GM12878 (cell line): ENCODE measurements at regions not wholly inside any gene's neighbourhood (a gene's known extent, or its start where the extent isn't known, plus 50 kb on each side); places are given as distances from the start of the nearest gene placed in this dataset.
A peak's percentile ranks its signal among the peaks of the same experiment; 100 is the strongest.

Source experiments
- CBX5 ChIP-seq: sonication (generic); IDR thresholded peaks from 2 replicates; pipeline ENCODE4 v1.6.1; 2016; ENCODE audit warnings: low read depth, moderate library complexity, mild to moderate bottlenecking, inconsistent platforms
- CHD1 ChIP-seq: IDR thresholded peaks from 2 replicates; pipeline ENCODE4 v1.6.1; 2012; ENCODE audit warnings: low read depth, low read length, improper control_type of control experiment
- CTCF ChIP-seq, 3 experiments: IDR thresholded peaks in 2 of 3; conservative IDR thresholded peaks in 1 of 3; 2 replicates each; pipeline ENCODE4 v1.5.1; 2011; ENCODE audit warnings: low read depth in 3 of 3, low read length in 3 of 3, mild to moderate bottlenecking in 3 of 3, control low read depth in 2 of 3, moderate library complexity in 2 of 3, inconsistent platforms in 1 of 3, mixed read lengths in 1 of 3; ENCODE audit not compliant: control insufficient read depth in 2 of 3, insufficient read depth in 1 of 3; ENCODE audit errors: extremely low read depth in 1 of 3
- E4F1 ChIP-seq: fragments of 450-650 bp; IDR thresholded peaks from 2 replicates; pipeline ENCODE4 v1.6.1; 2018; ENCODE audit warnings: borderline replicate concordance, mild to moderate bottlenecking; ENCODE audit not compliant: partially characterized antibody
- EGR1 ChIP-seq, 2 experiments: IDR thresholded peaks; 1 replicate in 1 of 2; 2 replicates in 1 of 2; pipeline ENCODE4 v1.6.1; 2011 to 2012; ENCODE audit warnings: low read depth in 2 of 2, low read length in 2 of 2, borderline replicate concordance in 1 of 2, mild to moderate bottlenecking in 1 of 2, moderate library complexity in 1 of 2
- FOS ChIP-seq: IDR thresholded peaks from 3 replicates; pipeline ENCODE4 v1.6.1; 2011; ENCODE audit warnings: borderline replicate concordance; ENCODE audit not compliant: insufficient read length; ENCODE audit errors: extremely low read depth
- JUND ChIP-seq: IDR thresholded peaks from 2 replicates; pipeline ENCODE4 v1.6.1; 2012; ENCODE audit warnings: low read depth, mild to moderate bottlenecking, low read length, improper control_type of control experiment, moderate library complexity
- NBN ChIP-seq: fragments of 450-650 bp; IDR thresholded peaks from 2 replicates; pipeline ENCODE4 v1.6.1; 2016
- NFIC ChIP-seq: IDR thresholded peaks from 2 replicates; pipeline ENCODE4 v1.6.1; 2012; ENCODE audit warnings: low read depth, mild to moderate bottlenecking, inconsistent platforms, low read length, moderate library complexity
- PML ChIP-seq: IDR thresholded peaks from 2 replicates; pipeline ENCODE4 v1.6.1; 2012; ENCODE audit warnings: low read length, inconsistent platforms
- PRDM15 ChIP-seq: fragments of 450-650 bp; formaldehyde crosslinking; IDR thresholded peaks from 2 replicates; pipeline ENCODE4 v1.4.0; 2020; ENCODE audit warnings: mild to moderate bottlenecking, moderate library complexity
- SMARCA5 ChIP-seq: fragments of 450-650 bp; IDR thresholded peaks from 2 replicates; pipeline ENCODE4 v1.6.1; 2017; ENCODE audit warnings: mild to moderate bottlenecking
- STAT1 ChIP-seq: fragments of 450-650 bp; conservative IDR thresholded peaks from 2 replicates; pipeline ENCODE4 v1.6.1; 2014; ENCODE audit warnings: antibody characterized with exemption, mild to moderate bottlenecking
- STAT3 ChIP-seq: IDR thresholded peaks from 2 replicates; pipeline ENCODE4 v1.6.1; 2011; ENCODE audit warnings: low read depth, low read length, improper control_type of control experiment
- TAF1 ChIP-seq: IDR thresholded peaks from 2 replicates; pipeline ENCODE4 v1.6.1; 2011; ENCODE audit warnings: mild to moderate bottlenecking, low read depth, low read length, borderline replicate concordance
- ZNF24 ChIP-seq: fragments of 450-650 bp; IDR thresholded peaks from 2 replicates; pipeline ENCODE4 v1.6.1; 2017; ENCODE audit warnings: antibody characterized with exemption, mild to moderate bottlenecking
- ZNF622 ChIP-seq: fragments of 450-650 bp; IDR thresholded peaks from 2 replicates; pipeline ENCODE4 v1.6.1; 2017; ENCODE audit warnings: mild to moderate bottlenecking, inconsistent platforms
- TF ChIP-seq, protein P1 (sequence below): IDR thresholded peaks from 2 replicates; pipeline ENCODE4 v1.6.1; 2011; ENCODE audit warnings: borderline replicate concordance, low read depth, mild to moderate bottlenecking, moderate library complexity, low read length; ENCODE audit not compliant: insufficient read depth, poor library complexity, severe bottlenecking

- TF ChIP-seq CTCF (IDR thresholded peaks at IDR 0.05 in 2 of 3, conservative IDR thresholded peaks at IDR 0.05 in 1 of 3; ENCODE audit: control insufficient read depth in 2 of 3, extremely low read depth in 1 of 3, insufficient read depth in 1 of 3, low read depth in 3 of 3, low read length in 3 of 3): no peak
- TF ChIP-seq E4F1: no peak
- TF ChIP-seq FOS: no peak
- TF ChIP-seq PRDM15 (CRISPR knock-in tag): no peak
- no peak for TF ChIP-seq ZNF622
- no peak for TF ChIP-seq PML
- TF ChIP-seq, protein P1, sequence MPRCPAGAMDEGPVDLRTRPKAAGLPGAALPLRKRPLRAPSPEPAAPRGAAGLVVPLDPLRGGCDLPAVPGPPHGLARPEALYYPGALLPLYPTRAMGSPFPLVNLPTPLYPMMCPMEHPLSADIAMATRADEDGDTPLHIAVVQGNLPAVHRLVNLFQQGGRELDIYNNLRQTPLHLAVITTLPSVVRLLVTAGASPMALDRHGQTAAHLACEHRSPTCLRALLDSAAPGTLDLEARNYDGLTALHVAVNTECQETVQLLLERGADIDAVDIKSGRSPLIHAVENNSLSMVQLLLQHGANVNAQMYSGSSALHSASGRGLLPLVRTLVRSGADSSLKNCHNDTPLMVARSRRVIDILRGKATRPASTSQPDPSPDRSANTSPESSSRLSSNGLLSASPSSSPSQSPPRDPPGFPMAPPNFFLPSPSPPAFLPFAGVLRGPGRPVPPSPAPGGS: no peak
- no peak for TF ChIP-seq JUND
- no peak for TF ChIP-seq TAF1
- TF ChIP-seq NFIC: no peak
- 0 out of 2 replicates have a peak, but pooled peaks have one; percentile 36 for TF ChIP-seq CHD1
- TF ChIP-seq SMARCA5: 0 out of 2 replicates have a peak, but pooled peaks have one; percentile 23
- TF ChIP-seq EGR1 (IDR thresholded peaks at IDR 0.05; ENCODE audit: borderline replicate concordance in 1 of 2, low read depth in 2 of 2, low read length in 2 of 2): no peak
- no peak for TF ChIP-seq STAT1
- no peak for TF ChIP-seq CBX5
- TF ChIP-seq ZNF24: peak; percentile 96
- 0 out of 2 replicates have a peak, but pooled peaks have one; percentile 51 for TF ChIP-seq NBN
- TF ChIP-seq STAT3: 0 out of 2 replicates have a peak, but pooled peaks have one; percentile 14
These were observed 104.5 kb upstream of the LNX1 start (continued) for GRCh38 chr4:53695540-53696463.
